GM19372 (cell line): ENCODE measurements at regions not wholly inside any gene's neighbourhood (a gene's known extent, or its start where the extent isn't known, plus 50 kb on each side); places are given as distances from the start of the nearest gene placed in this dataset.
A peak's percentile ranks its signal among the peaks of the same experiment; 100 is the strongest.
"Not testable (repeated sequence)": the region's sequence is repeated elsewhere in the genome, so short reads cannot be mapped to it uniquely, and the experiment has no call there.

ENCODE experiments used
- ATAC-seq: cut with Tn5 transposase; IDR thresholded peaks from one replicate; pipeline ENCODE4 v1.9.1; 2021; ENCODE audit warnings: mild to moderate bottlenecking, low read depth, moderate library complexity; ENCODE audit not compliant: unreplicated experiment

- no peak for ATAC-seq
Measured at GRCh38 chrX:50967736-50968135, 57.2 kb downstream of the BMP15 start.

DNA sequence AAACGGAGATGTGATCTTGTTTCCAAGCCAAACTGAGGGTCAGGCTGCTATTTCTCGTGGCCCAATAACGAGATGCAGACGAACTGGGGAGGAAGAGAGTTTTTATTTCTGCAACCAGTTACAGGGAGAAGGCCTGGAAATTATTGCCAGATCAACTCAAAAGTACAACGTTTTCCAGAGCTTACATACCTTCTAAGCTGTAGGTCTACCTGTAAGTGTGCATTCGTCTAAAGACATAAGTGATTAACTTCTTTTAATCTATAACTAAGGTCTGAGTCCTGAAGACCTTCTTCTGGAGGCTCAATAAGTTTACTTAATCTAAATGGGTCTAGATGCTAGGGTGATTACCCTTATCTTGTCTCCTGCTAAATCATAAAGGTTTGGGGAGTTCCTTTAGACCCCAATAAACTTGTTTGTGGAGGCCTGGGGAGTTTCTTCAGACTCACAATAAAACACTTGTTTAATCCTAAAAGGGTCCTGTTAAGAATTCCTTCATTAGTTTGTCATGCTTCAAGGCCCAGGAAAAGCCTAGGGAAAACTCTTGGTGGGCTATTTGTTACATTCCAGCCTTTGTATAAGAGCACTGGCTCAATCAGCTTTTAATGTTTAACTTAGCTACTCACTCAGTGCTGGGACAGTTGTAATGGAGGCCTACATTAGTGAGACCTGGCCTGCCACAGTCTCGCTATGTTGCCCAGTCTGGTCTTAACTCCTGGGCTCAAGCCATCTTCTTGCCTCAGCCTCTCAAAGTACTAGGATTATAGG, 58.5 kb downstream of the BMP15 start:
- not testable (repeated sequence) for ATAC-seq

DNA sequence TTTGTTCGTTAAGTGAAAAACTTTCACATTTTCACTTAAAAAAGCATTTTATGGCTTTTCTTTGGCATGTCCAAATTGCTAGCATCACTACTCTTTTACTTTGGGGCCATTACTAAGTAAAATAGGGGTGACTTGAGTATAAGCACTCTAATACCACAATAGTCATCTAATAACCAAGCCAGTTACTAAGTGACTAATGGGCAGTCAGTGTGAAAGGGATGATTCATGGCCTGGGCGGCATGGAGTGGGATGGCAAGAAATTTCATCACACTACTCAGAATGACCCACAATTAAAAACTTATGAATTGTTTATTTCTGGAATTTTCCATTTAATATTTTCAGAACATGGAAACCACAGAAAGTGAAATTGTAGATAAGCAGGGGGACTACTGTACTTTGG, 60.9 kb downstream of the BMP15 start:
- ATAC-seq = no peak

- ATAC-seq = no peak
Measured at GRCh38 chrX:50973199-50973598, 62.7 kb downstream of the BMP15 start.

- no peak for ATAC-seq
Measured at GRCh38 chrX:50978920-50979682, 68.6 kb downstream of the BMP15 start.

- ATAC-seq = no peak
Measured at GRCh38 chrX:50980251-50980650, 69.7 kb downstream of the BMP15 start.

- ATAC-seq = no peak
Measured at GRCh38 chrX:50988649-50989048, 78.1 kb downstream of the BMP15 start.

DNA sequence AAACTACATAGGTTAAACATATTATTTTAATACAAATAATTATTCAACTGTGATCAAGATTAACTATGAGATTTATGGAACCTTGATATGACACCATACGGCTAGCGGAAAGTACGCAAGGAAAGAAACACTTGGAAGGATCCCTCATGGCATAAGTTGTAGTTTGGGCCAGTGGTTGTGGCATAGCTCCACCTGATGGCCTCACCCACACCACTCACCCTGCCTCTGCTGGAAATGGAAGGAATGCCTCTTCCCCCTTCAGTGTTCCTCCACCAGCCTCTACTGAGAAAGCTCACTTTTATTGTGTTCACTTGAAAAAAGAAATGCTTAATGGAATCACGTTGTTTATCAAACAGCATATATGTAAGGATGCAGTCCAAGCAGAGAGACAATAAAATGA, 86.4 kb downstream of the BMP15 start:
- no peak for ATAC-seq

- not testable (repeated sequence) for ATAC-seq
Measured at GRCh38 chrX:51000384-51000783, 89.8 kb downstream of the BMP15 start.

GRCh38 chrX:51001733-51002632, 91.4 kb downstream of the BMP15 start:
- ATAC-seq = not testable (repeated sequence)

- no peak for ATAC-seq
Measured at GRCh38 chrX:51006064-51006463, 95.5 kb downstream of the BMP15 start.

GRCh38 chrX:51024106-51024696, 113.7 kb downstream of the BMP15 start:
- peak; percentile 54 for ATAC-seq

DNA sequence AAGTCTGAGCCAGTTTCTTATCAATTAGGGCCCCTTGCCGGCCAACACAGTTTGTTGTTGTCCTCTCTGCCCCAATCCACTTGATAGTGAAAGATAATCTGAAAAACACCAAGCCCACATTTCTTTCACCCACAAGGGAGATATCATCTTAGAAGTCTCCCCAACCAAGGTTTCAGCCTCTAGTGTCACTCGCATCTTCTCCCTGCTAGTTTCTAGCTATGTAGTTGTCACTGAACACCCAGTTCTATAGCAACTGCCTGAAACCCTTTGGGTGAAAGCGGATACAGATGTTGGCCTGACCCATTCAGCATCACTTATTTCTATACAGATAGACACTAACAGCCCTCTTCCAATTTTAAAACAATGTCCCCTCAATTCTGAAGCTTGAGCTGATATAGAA, 116.3 kb downstream of the BMP15 start:
- no peak for ATAC-seq

GRCh38 chrX:51035746-51036145, 125.2 kb downstream of the BMP15 start:
- ATAC-seq = no peak

GRCh38 chrX:51047950-51048349, 137.4 kb downstream of the BMP15 start:
- no peak for ATAC-seq

DNA sequence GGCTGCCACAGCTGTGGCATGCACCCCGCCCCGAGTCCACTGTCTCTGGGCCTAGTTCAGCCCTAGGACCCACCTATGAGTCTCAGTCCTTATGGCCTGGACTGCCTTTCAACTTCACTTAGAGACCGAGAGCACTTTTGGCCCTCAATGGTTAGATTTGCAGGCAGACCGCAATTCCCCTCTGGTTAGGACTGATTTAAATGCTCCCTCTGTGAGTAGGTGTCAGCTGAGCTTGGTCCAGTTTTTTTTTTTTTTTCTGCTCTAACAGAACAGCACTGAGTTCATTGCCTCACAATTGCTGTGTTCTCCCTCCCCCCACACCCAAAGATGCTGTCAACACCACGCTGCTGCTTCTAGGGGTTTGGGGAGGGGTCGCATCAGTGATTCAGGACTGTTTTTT, 143.2 kb downstream of the BMP15 start:
- no peak for ATAC-seq

- no peak for ATAC-seq
Measured at GRCh38 chrX:51098046-51098445, 187.5 kb downstream of the BMP15 start.

DNA sequence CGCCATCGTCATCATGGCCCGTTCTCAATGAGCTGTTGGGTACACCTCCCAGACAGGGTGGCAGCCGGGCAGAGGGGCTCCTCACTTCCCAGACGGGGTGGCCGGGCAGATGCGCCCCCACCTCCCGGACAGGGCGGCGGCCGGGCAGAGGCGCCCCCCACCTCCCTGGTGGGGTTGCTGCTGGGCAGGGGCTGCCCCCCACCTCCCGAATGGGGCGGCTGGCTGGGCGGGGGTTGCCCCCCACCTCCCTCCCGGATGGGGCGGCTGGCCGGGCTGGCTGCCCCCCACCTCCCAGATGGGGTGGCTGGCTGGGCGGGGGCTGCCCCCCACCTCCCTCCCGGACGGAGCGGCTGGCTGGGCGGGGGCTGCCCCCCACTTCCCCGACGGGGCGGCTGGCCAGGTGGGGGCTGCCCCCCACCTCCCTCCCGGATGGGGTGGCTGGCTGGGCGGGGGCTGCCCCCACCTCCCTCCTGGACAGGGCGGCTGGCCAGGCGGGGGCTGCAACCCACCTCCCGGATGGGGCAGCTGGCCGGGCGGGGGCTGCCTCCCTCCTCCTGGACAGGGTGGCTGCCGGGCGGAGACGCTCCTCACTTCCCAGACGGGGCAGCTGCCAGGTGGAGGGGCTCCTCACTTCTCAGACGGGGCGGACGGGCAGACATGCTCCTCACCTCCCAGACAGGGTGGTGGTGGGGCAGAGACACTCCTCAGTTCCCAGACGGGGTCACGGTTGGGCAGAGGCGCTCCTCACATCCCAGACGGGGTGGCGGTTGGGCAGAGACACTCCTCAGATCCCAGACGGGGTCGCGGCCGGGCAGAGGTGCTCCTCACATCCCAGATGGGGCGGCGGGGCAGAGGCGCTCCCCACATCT, 208.8 kb downstream of the BMP15 start:
- ATAC-seq = not testable (repeated sequence)

DNA sequence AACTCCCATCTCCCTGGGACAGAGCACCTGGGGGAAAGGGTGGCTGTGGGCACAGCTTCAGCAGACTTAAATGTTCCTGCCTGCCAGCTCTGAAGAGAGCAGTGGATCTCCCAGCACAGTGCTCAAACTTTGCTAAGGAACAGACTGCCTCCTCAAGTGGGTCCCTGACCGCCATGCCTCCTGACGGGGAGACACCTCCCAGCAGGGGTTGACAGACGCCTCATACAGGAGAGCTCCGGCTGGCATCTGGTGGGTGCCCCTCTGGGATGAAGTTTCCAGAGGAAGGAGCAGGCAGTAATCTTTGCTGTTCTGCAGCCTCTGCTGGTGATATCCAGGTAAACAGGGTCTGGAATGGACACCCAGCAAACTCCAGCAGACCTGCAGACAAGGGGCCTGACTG, 206.9 kb upstream of the NUDT10 start:
- ATAC-seq = not testable (repeated sequence)
